ENCODE measurements at regions not wholly inside any gene's neighbourhood (a gene's known extent, or its start where the extent isn't known, plus 50 kb on each side); places are given as distances from the start of the nearest gene placed in this dataset.

DNA sequence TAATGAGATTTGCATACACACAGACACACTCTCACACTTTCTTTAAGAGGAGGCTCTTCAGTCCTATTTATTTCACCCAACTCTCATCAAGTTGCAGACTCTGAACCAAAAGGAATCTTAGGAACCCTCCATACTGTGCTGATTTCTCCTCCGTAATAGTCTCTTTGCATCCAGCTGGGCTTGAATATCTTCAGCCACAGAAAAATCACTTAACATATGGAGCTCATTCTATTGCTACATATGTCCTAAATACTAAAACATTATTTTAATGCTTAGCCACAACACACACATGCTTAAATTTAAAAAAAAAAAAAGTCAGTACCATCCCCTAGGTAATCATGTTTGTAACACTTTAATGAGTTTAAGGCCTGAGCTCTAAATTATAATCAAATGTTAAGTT is 287.5 kb upstream of the CNTN6 start:
- H3K27me3 Mint-ChIP-seq, result no peaks in the 10 kb centered on the region
- POLR2A ChIA-PET, result no interaction called here
- ATAC-seq (no peak), DNase-seq (no peak)
- no peaks in the 10 kb centered on the region for H3K4me1 Mint-ChIP-seq
- H3K9me3 Mint-ChIP-seq, result peaks cover 0 to 9% (median 2%) of the 10 kb centered on the region in 9 donors
- peaks cover 0 to 2% (median 0%) of the 10 kb centered on the region in 3 donors for H3K36me3 Mint-ChIP-seq
- H3K4me3 Mint-ChIP-seq, result no peak overlapping the region
- no peak overlapping the region for H3K27ac Mint-ChIP-seq

DNA sequence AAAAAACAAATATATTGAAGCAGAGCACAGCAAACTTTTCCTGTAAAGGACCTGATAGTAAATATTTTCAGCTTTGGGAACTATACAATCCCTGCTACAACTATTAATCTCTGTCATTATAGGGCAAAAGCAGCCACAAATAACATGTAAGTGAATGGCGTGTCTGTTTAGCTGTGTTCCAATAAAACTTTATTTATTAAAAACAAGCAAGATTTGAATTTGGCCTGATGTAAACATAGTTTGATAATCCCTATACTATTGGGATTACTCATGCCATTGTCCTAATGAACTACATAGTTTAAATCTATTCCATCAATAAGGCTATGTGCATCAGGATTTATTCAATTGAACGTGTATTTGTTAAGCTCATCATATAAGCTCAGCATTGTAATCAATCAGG is 286.8 kb upstream of the CNTN6 start:
- Mint-ChIP-seq H3K27ac (no peak overlapping the region), H3K36me3 (peaks cover 0 to 2% (median 0%) of the 10 kb centered on the region in 3 donors), H3K4me1 (no peaks in the 10 kb centered on the region), H3K27me3 (no peaks in the 10 kb centered on the region), H3K4me3 (no peak overlapping the region), H3K9me3 (peaks cover 0 to 9% (median 2%) of the 10 kb centered on the region in 9 donors)
- ATAC-seq (no peak), DNase-seq (no peak)
- POLR2A ChIA-PET, result no interaction called here

DNA sequence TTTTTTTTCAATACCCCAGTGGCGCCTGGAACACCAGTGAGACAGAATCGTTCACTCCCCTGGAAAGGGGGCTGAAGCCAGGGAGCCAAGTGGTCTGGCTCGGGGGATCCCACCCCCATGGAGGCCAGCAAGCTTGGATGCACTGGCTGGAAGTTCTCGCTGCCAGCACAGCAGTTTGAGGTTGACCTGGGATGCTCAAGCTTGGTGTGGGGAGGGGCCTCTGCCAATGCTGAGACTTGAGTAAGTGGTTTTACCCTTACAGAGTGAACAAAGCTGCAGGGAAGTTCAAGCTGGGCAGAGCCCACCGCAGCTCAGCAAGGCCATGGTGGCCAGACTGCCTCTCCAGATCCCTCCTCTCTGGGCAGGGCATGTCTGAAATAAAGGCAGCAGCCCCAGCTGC is 276.2 kb upstream of the CNTN6 start:
- H3K4me1 Mint-ChIP-seq, result no peaks in the 10 kb centered on the region
- no peaks in the 10 kb centered on the region for H3K27me3 Mint-ChIP-seq
- H3K27ac Mint-ChIP-seq, result no peak overlapping the region
- H3K9me3 Mint-ChIP-seq, result peaks cover 5 to 39% (median 14%) of the 10 kb centered on the region in 9 donors
- ATAC-seq (no peak), DNase-seq (no peak)
- no peaks in the 10 kb centered on the region for H3K36me3 Mint-ChIP-seq
- no peak overlapping the region for H3K4me3 Mint-ChIP-seq
- POLR2A ChIA-PET, result no interaction called here

DNA sequence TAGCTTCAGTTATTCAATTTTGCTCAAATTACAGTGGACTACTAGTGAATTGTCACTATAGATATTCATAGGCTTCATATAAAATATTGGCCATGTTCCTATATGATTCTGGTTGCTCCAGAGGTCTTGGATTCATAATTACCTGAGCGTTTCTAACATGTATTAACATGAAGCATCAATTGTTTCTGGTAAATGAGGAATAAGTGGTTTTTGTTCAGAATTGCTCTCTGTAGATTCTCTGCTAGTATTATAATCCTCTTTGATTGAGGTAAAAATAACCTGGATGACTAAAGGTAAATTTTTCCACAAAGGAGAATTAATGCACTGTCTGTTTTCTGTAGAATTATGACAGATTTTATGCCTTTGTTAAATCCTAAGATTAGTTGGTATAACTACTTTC is 258.1 kb upstream of the CNTN6 start:
- Mint-ChIP-seq H3K27me3 (no peaks in the 10 kb centered on the region), H3K27ac (no peak overlapping the region), H3K36me3 (no peaks in the 10 kb centered on the region), H3K4me3 (no peak overlapping the region), H3K4me1 (no peaks in the 10 kb centered on the region), H3K9me3 (peaks cover 0 to 32% (median 6%) of the 10 kb centered on the region in 9 donors)
- POLR2A ChIA-PET, result no interaction called here
- no peak for DNase-seq
- ATAC-seq, result no peak

DNA sequence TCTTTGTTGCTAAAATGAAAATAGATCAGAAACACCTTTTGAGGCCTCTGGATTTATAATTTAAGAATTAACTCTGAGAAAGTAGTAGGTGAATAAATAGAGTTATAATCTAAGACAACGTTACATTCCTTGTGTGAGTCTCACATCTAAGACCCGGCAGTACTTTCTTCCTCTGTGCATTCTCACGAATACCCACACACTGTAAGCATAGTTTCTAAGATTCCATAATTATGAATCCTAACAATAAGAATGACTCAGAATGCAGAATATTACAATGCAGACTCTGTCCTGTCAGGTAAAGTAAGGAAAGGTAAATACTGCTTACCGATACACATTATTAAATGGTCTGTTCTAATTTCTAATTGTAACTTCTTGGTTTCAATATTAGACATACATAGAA is 257.7 kb upstream of the CNTN6 start:
- Mint-ChIP-seq H3K4me1 (no peaks in the 10 kb centered on the region), H3K27ac (no peak overlapping the region), H3K4me3 (no peak overlapping the region), H3K36me3 (no peaks in the 10 kb centered on the region), H3K27me3 (no peaks in the 10 kb centered on the region), H3K9me3 (peaks cover 0 to 28% (median 5%) of the 10 kb centered on the region in 9 donors)
- ATAC-seq (no peak), DNase-seq (no peak)
- POLR2A ChIA-PET, result no interaction called here

DNA sequence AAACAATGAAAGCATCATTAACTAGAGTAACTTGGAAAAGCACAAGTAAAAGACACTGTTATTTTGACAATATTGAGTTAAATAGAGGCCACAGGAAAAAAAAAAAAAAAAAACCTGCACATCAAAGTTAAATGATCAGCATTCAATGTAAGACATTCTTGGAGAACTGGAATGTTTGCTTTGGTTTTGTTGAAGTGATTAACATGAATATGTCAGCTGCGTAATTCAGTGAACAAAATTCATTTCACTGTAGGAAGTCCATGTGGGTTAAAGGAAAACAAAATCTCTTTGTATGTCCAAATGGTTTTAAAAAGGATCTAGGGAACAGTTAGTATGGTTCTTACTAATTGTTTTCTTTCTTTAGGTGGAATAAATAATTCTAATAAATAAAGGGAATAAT is 252.8 kb upstream of the CNTN6 start:
- Mint-ChIP-seq H3K36me3 (no peaks in the 10 kb centered on the region), H3K9me3 (peaks cover 0 to 13% (median 0%) of the 10 kb centered on the region in 9 donors), H3K4me1 (no peaks in the 10 kb centered on the region), H3K27me3 (no peaks in the 10 kb centered on the region), H3K27ac (no peak overlapping the region), H3K4me3 (no peak overlapping the region)
- POLR2A ChIA-PET, result interaction anchor here (0.6 kb wide), 1 partner anchor 30 kb away, joined by 4 read pairs; no protein-coding TSS in a partner anchor
- DNase-seq (no peak), ATAC-seq (no peak)

DNA sequence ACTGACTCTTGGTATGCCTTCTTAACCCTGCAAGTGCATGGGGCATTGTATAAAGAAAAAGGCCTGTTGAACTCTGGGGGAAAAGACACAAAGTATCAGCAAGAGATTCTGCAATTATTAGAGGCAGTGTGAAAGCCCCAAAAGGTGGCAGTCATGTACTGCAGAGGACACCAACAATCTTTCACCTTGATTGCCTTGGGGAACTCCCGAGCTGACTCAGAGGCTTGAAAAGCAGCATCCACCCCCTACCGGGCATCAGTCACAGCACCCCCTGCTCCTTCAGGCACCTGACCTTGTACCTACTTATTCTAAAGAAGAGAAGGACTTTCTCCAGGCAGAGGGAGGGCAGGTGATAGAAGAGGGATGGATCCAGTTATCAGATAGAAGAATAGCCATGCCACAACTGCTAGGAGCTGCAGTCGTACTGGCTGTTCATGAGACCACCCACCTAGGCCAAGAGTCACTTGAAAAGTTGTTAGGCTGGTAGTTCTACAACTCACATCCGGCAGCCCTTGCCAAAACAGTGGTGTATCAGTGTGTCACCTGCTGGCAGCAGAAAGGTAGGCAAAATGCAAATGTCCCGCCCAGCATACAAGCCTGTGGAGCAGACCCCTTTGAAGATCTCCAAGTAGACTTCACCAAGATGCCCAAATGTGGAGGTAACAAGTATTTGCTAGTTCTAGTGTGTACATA is 241.6 kb upstream of the CNTN6 start:
- no peaks in the 10 kb centered on the region for H3K4me1 Mint-ChIP-seq
- peaks cover 0 to 34% (median 5%) of the 10 kb centered on the region in 9 donors for H3K9me3 Mint-ChIP-seq
- no peak for ATAC-seq

DNA sequence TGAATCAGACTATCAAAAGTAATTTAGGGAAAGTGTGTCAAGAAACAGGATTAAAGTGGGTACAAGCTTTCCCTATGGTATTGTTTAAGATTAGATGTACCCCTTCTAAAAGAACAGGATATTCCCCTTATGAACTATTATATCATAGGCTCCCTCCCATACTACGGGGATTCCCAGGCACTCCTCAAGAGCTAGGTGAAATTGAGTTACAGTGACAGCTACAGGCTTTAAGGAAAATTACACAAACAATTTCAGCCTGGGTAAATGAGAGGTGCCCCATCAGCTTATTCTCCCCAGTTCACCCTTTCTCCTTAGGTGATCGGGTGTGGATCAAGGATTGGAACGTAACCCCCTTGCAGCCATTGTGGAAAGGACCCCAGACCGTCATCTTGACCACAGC is 240.8 kb upstream of the CNTN6 start:
- Mint-ChIP-seq H3K27ac (no peak overlapping the region), H3K4me1 (no peaks in the 10 kb centered on the region), H3K4me3 (no peak overlapping the region), H3K9me3 (peaks cover 0 to 26% (median 5%) of the 10 kb centered on the region in 9 donors), H3K27me3 (no peaks in the 10 kb centered on the region), H3K36me3 (no peaks in the 10 kb centered on the region)
- POLR2A ChIA-PET, result no interaction called here
- DNase-seq (no peak), ATAC-seq (no peak)

More for the DNA sequence above, 241.6 kb upstream of the CNTN6 start:
- Mint-ChIP-seq H3K36me3 (no peaks in the 10 kb centered on the region), H3K27me3 (no peaks in the 10 kb centered on the region), H3K4me3 (no peak overlapping the region), H3K27ac (no peak overlapping the region)
- DNase-seq, result no peak
- POLR2A ChIA-PET, result no interaction called here

DNA sequence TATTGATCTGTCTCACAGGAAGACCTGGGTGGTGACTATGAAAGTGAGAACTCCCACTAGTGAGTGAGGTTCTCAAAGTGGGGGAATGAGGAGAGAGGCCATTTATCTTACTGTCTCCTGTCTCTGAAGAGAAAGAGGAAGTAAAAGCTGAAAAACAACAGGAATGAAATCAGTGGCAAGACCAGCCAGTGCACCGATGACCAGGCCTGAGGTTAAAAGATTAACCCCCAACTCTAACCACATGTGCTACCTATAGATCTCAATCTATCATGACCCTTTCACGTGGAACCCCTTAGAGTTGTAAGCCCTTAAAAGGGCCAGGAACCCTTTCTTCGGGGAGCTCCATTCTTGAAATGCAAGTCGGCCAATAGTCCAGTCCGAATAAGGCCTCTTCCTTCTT is 239.3 kb upstream of the CNTN6 start:
- no peak overlapping the region for H3K27ac Mint-ChIP-seq
- DNase-seq (no peak), ATAC-seq (no peak)
- H3K36me3 Mint-ChIP-seq, result no peaks in the 10 kb centered on the region
- H3K9me3 Mint-ChIP-seq, result peaks cover 0 to 17% (median 5%) of the 10 kb centered on the region in 9 donors
- H3K27me3 Mint-ChIP-seq, result no peaks in the 10 kb centered on the region
- H3K4me1 Mint-ChIP-seq, result no peaks in the 10 kb centered on the region
- no peak overlapping the region for H3K4me3 Mint-ChIP-seq
- POLR2A ChIA-PET, result no interaction called here

DNA sequence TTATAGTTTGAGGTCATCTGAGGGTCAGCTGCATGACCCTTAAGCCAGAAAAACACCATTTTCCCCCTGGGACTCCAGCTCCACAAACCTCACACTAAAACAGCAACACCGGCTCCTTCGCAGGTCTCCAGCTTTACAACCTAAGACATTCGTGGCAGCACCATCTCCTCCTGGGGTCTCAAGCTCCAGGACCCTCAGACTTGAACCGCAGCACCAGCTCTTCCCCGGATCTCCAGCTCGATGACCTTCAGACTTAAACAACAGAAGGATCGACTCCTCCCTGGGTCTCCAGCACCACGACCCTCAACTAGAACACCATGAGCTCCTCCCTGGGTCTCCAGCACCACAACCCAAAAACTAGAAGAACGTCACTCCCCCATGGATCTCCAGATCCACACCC is 233.7 kb upstream of the CNTN6 start:
- H3K9me3 Mint-ChIP-seq, result peaks cover 0 to 9% (median 3%) of the 10 kb centered on the region in 9 donors
- no peaks in the 10 kb centered on the region for H3K36me3 Mint-ChIP-seq
- H3K27me3 Mint-ChIP-seq, result no peaks in the 10 kb centered on the region
- POLR2A ChIA-PET, result no interaction called here
- no peak overlapping the region for H3K4me3 Mint-ChIP-seq
- no peak overlapping the region for H3K27ac Mint-ChIP-seq
- no peaks in the 10 kb centered on the region for H3K4me1 Mint-ChIP-seq
- ATAC-seq, result no peak
- no peak for DNase-seq

DNA sequence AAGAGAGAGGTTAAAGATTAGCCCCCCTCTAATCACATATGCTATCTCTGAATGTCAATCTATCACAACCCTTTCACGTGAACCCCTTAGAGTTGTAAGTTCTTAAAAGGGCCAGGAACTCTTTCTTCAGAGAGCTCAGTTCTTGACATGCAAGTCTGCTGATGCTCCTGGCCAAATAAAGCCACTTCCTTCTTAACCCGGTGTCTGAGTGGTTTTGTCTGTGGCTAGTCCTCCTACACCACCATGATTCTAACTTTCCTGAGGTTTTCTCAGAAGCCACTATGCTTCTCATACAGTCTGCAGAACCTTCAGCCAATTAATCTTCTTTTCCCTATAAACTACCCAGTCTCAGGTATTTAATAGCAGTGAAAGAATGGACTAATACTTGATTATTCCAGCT is 231.1 kb upstream of the CNTN6 start:
- no peaks in the 10 kb centered on the region for H3K27me3 Mint-ChIP-seq
- POLR2A ChIA-PET, result no interaction called here
- DNase-seq, result no peak

DNA sequence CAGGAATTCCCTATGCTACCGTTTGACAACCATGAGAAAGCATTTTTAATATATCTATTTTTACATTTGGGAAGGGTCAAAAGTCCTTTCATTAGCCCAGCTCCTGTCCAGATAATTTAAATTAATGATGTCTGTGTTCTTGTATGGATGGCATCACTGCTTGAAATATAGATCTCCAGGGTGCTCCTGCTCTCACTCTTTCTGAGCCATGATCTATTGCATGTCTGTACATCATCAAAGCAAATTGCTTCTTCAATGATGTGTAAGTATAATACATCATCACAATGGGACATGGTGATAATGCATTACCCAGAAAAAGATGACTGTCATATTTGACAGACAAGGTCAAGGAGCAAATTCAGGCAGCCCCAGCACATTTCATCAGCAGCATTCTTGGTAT is 223.6 kb upstream of the CNTN6 start:
- no peak for DNase-seq
- POLR2A ChIA-PET, result no interaction called here
- Mint-ChIP-seq H3K4me1 (no peaks in the 10 kb centered on the region), H3K36me3 (no peaks in the 10 kb centered on the region), H3K4me3 (no peak overlapping the region), H3K27ac (no peak overlapping the region), H3K27me3 (no peaks in the 10 kb centered on the region), H3K9me3 (peaks cover 0 to 42% (median 2%) of the 10 kb centered on the region in 9 donors)
- ATAC-seq, result no peak

More for the DNA sequence above, 231.1 kb upstream of the CNTN6 start:
- Mint-ChIP-seq H3K4me3 (no peak overlapping the region), H3K9me3 (peaks cover 0 to 27% (median 3%) of the 10 kb centered on the region in 9 donors), H3K36me3 (no peaks in the 10 kb centered on the region), H3K27ac (no peak overlapping the region), H3K4me1 (no peaks in the 10 kb centered on the region)
- ATAC-seq, result no peak

DNA sequence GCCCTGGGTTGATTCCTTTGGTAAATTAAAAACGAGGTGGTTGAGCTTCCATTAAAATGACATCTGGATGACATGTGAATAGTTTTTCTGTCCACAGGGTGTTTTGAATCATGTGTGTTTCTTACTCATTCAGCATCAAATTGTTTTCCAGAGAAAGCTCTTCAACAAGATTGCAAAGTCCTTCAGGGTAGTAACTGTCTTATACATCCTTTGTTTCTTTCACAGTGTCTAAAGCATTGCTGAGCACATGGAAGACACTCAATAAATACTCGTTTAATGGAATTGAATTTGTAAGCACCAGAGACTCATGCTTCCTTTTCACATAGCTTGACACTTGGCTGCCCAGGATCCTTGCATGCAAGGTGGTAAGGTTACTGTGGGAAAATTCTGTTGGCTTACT is 223.1 kb upstream of the CNTN6 start:
- Mint-ChIP-seq H3K9me3 (peaks cover 0 to 38% (median 2%) of the 10 kb centered on the region in 9 donors), H3K27ac (no peak overlapping the region), H3K4me3 (no peak overlapping the region), H3K4me1 (no peaks in the 10 kb centered on the region), H3K36me3 (no peaks in the 10 kb centered on the region), H3K27me3 (no peaks in the 10 kb centered on the region)
- DNase-seq (no peak), ATAC-seq (no peak)
- POLR2A ChIA-PET, result interaction anchor here (0.6 kb wide), 1 partner anchor 29 kb away, joined by 4 read pairs; no protein-coding TSS in a partner anchor

DNA sequence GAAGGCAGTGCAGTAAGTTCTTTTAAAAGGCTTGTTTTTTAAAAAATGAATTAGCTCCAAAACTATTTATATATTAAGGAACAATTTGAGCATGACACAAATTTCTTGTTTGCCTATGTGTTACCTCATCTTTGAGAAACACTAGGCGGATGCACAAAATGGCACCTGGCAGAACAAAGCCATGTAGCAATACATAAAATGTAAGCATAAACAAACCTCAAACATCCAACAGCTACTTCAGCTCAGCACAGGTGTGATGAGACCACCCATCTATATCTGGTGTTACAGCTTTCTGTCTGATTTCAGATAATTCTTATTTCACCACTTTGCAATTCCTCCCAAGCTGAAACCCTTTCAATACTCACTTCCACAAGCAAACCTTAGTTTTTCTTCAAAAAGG is 221.2 kb upstream of the CNTN6 start:
- H3K36me3 Mint-ChIP-seq, result no peaks in the 10 kb centered on the region
- POLR2A ChIA-PET, result no interaction called here
- H3K4me1 Mint-ChIP-seq, result no peaks in the 10 kb centered on the region
- no peaks in the 10 kb centered on the region for H3K27me3 Mint-ChIP-seq
- no peak overlapping the region for H3K27ac Mint-ChIP-seq
- peaks cover 0 to 19% (median 4%) of the 10 kb centered on the region in 9 donors for H3K9me3 Mint-ChIP-seq
- no peak overlapping the region for H3K4me3 Mint-ChIP-seq
- no peak for DNase-seq
- no peak for ATAC-seq

All from naive thymus-derived CD8-positive, alpha-beta T cell (primary cell).